ENCODE measurements at regions not wholly inside any gene's neighbourhood (a gene's known extent, or its start where the extent isn't known, plus 50 kb on each side); places are given as distances from the start of the nearest gene placed in this dataset.

GRCh38 chr9:16090907-16091629 lies 538.2 kb downstream of the CCDC171 start:
- H3K4me3 Mint-ChIP-seq: no peak overlapping the region
- DNase-seq (ENCODE audit: low spot score in 2 of 2, unreplicated experiment in 2 of 2): no peak
- peak overlapping the region; percentile 69 for H3K27ac Mint-ChIP-seq

GRCh38 chr9:16092142-16093091 lies 539.6 kb downstream of the CCDC171 start:
- Mint-ChIP-seq H3K4me1 (peaks cover 30% of the 10 kb centered on the region), H3K9me3 (peaks cover 27% of the 10 kb centered on the region), H3K27ac (peak overlapping the region; percentile 88), H3K27me3 (ENCODE audit: low read depth) (peaks cover 12% of the 10 kb centered on the region), H3K36me3 (peaks cover 11% of the 10 kb centered on the region), H3K4me3 (no peak overlapping the region)
- DNase-seq (ENCODE audit: low spot score in 2 of 2, unreplicated experiment in 2 of 2): no peak
- no peak for TF ChIP-seq CTCF (IDR thresholded peaks at IDR 0.05; ENCODE audit: unreplicated experiment)

More at GRCh38 chr9:16090907-16091629, 538.2 kb downstream of the CCDC171 start:
- Mint-ChIP-seq H3K36me3 (peaks cover 13% of the 10 kb centered on the region), H3K9me3 (peaks cover 37% of the 10 kb centered on the region), H3K27me3 (ENCODE audit: low read depth) (peaks cover 9% of the 10 kb centered on the region), H3K4me1 (peaks cover 30% of the 10 kb centered on the region)
- TF ChIP-seq CTCF (IDR thresholded peaks at IDR 0.05; ENCODE audit: unreplicated experiment): no peak

GRCh38 chr9:16098306-16098705 lies 545.5 kb downstream of the CCDC171 start:
- TF ChIP-seq CTCF (IDR thresholded peaks at IDR 0.05; ENCODE audit: unreplicated experiment): no peak
- H3K27me3 Mint-ChIP-seq (ENCODE audit: low read depth): peaks cover 18% of the 10 kb centered on the region
- H3K36me3 Mint-ChIP-seq: peaks cover 5% of the 10 kb centered on the region
- no peak for DNase-seq (ENCODE audit: low spot score in 2 of 2, unreplicated experiment in 2 of 2)
- H3K4me1 Mint-ChIP-seq: peaks cover 42% of the 10 kb centered on the region
- no peak overlapping the region for H3K27ac Mint-ChIP-seq
- H3K4me3 Mint-ChIP-seq: no peak overlapping the region
- peaks cover 10% of the 10 kb centered on the region for H3K9me3 Mint-ChIP-seq

- TF ChIP-seq CTCF (IDR thresholded peaks at IDR 0.05; ENCODE audit: unreplicated experiment): no peak
- Mint-ChIP-seq H3K27ac (peak overlapping the region; percentile 62), H3K4me3 (no peak overlapping the region), H3K9me3 (peaks cover 4% of the 10 kb centered on the region), H3K27me3 (ENCODE audit: low read depth) (peaks cover 16% of the 10 kb centered on the region), H3K4me1 (peaks cover 49% of the 10 kb centered on the region), H3K36me3 (peaks cover 2% of the 10 kb centered on the region)
- DNase-seq (ENCODE audit: low spot score in 2 of 2, unreplicated experiment in 2 of 2): no peak
Measured at GRCh38 chr9:16099732-16100536, 547.1 kb downstream of the CCDC171 start.

- TF ChIP-seq CTCF (IDR thresholded peaks at IDR 0.05; ENCODE audit: unreplicated experiment): no peak
- no peaks in the 10 kb centered on the region for H3K9me3 Mint-ChIP-seq
- no peak for DNase-seq (ENCODE audit: low spot score in 2 of 2, unreplicated experiment in 2 of 2)
- H3K27me3 Mint-ChIP-seq (ENCODE audit: low read depth): peaks cover 14% of the 10 kb centered on the region
- H3K27ac Mint-ChIP-seq: peak overlapping the region; percentile 62
- peaks cover 49% of the 10 kb centered on the region for H3K4me1 Mint-ChIP-seq
- no peak overlapping the region for H3K4me3 Mint-ChIP-seq
- no peaks in the 10 kb centered on the region for H3K36me3 Mint-ChIP-seq
Measured at GRCh38 chr9:16100537-16101091, 547.8 kb downstream of the CCDC171 start.

All from mesothelial cell of epicardium (in vitro differentiated cells).